Stimulated activated naive CD8-positive, alpha-beta T cell treated with anti-CD3 and anti-CD28 coated beads, Interleukin-15, Interleukin-2, amounts not matched to agents 100 U/mL and 50 U/mL, for 24 hours (primary cell): ENCODE measurements at regions not wholly inside any gene's neighbourhood (a gene's known extent, or its start where the extent isn't known, plus 50 kb on each side); places are given as distances from the start of the nearest gene placed in this dataset.
"Not testable (repeated sequence)": the region's sequence is repeated elsewhere in the genome, so short reads cannot be mapped to it uniquely, and the experiment has no call there.

Experiments
- ATAC-seq: fragments of 150-1000 bp; cut with Tn5 transposase; one replicate; pipeline ENCODE4 v1.10.0; 2021
- DNase-seq: peaks from one replicate; pipeline ENCODE4 v3.0.0; 2021

- ATAC-seq = no peak
- DNase-seq = no peak
Measured at GRCh38 chr2:125711075-125711474, 944.9 kb upstream of the GYPC start.

DNA sequence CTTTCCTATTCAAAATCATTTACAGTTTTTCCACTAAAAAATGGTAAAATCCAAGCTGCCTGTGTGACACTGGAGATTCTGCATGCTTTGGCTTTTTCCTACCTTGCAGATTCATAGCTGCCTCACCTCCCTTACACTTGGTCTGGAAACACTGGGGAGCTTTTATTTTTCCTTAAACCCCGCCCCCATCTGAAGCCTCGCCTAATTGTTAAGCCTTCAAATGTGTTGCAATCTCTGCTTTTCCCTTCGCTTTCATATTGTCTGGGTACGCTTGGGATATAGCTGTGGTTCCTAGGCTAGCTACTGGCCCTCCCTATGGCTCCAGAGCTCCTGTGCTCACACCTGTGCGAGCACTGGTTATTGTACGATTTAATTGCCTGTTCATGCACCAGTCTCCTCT lies 942.4 kb upstream of the GYPC start:
- ATAC-seq (no peak), DNase-seq (no peak)

- ATAC-seq = no peak
Measured at GRCh38 chr2:125721072-125721721, 934.8 kb upstream of the GYPC start.

GRCh38 chr2:125730921-125731320 lies 925.0 kb upstream of the GYPC start:
- no peak for ATAC-seq

More at GRCh38 chr2:125721072-125721721, 934.8 kb upstream of the GYPC start:
- DNase-seq = no peak

DNA sequence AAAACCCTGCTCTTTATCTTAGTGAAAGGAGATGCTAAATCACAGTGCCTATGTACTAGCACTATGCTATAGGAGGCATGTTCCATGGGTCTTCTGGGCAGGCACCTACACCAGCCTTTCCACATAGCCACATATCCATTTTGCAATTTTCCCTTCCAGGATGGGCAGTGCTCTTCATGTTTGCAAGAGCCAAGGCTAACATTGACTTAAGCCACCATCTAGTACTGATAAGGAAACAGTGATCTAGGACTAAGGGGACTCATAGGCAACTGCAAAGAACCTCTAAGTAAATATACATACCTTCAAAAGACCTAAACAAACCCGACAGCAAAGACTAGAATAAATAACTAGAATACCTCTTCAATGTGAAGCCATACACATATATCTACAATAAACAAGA lies 919.7 kb upstream of the GYPC start:
- ATAC-seq (no peak), DNase-seq (no peak)

More at GRCh38 chr2:125730921-125731320, 925.0 kb upstream of the GYPC start:
- no peak for DNase-seq

GRCh38 chr2:125745514-125745913 lies 910.4 kb upstream of the GYPC start:
- no peak for DNase-seq
- no peak for ATAC-seq

GRCh38 chr2:125746321-125747164 lies 909.4 kb upstream of the GYPC start:
- ATAC-seq = no peak
- no peak for DNase-seq

- ATAC-seq = no peak
- no peak for DNase-seq
Measured at GRCh38 chr2:125747165-125747425, 908.9 kb upstream of the GYPC start.

DNA sequence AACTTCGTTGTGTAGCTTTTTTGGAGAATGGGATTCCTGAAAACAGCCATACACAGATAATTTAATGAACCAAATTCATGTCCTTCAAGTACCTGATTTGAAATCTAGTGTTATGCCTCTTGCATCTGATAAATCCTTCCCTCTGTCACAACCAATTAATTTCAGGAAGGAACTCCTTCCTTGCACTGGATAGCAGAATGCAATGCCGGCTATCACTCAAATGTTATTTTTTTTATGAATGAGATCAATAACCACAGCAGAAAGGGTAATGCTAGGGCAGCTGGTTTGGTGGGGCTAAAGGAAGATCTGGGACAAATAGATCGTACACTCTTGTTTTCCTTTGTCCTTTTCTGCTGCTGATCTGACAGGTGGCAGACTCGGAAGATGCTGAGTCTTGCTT lies 899.5 kb upstream of the GYPC start:
- DNase-seq (no peak), ATAC-seq (no peak)

GRCh38 chr2:125796784-125797183 lies 859.2 kb upstream of the GYPC start:
- DNase-seq = no peak
- no peak for ATAC-seq

- ATAC-seq = no peak
- DNase-seq = no peak
Measured at GRCh38 chr2:125797192-125797591, 858.8 kb upstream of the GYPC start.

- ATAC-seq (no peak), DNase-seq (no peak)
Measured at GRCh38 chr2:125822746-125823145, 833.2 kb upstream of the GYPC start.

- ATAC-seq, DNase-seq: not testable (repeated sequence)
Measured at GRCh38 chr2:125825781-125826180, 830.2 kb upstream of the GYPC start.

DNA sequence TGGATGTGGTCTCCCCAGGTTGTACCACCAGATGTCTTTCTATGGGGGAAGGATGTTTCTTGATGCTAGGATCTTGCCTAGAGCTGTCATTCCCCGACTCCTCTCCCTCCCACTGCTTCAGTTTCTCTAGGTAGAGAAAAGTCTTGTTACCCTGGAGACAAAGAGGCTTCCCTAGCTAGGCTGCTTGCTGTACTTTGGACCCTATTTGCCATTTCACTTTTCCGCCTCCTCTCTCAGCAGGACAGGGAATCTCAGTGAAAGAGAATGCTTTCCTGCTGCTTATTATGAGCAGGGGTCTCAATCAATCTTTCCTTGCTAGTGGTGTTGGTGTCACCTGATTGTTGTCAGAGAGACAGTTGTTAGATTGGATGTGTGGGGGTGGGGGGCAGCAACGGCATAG lies 818.8 kb upstream of the GYPC start:
- no peak for DNase-seq
- ATAC-seq = no peak

GRCh38 chr2:125837611-125838010 lies 818.3 kb upstream of the GYPC start:
- ATAC-seq = no peak
- DNase-seq = no peak

- DNase-seq = no peak
- no peak for ATAC-seq
Measured at GRCh38 chr2:125839945-125840344, 816.0 kb upstream of the GYPC start.

DNA sequence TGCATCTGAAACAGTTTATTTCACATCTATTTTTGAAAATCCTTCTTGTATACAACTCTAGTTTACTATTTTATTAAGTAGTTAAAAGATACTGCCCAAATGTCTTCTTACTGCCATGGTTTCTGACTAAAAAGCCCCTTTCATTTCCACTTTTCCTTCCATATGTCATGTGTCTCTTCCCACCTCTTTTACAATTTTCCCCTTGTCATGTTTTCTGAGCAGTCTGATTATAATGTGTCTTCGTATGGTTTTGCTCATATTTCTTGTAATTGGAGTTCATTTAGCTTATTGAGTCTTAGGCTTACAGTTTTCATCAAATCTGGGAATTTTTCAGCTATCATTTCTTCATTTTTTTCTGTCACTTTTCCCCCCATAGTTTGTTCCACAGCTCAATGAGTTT lies 813.9 kb upstream of the GYPC start:
- ATAC-seq (no peak), DNase-seq (no peak)

DNA sequence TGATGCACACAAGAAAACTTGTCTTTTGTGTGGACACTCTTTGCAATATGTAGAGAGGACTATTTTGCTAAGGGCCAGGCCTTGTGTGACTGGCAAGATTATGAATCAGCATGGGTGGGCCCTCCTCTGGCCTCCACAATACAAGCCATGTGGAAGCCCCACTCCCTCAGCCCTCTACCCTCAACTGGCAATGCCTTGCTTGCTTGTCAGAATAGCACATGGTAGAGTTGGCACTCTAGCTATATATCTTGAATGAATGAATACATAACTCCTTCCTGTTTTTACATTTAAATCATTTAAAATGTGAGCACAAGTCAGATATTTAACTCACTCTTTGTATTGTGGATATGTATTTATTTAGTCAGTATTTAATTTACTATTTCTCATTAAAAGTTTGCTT lies 805.4 kb upstream of the GYPC start:
- DNase-seq = no peak
- no peak for ATAC-seq

- ATAC-seq (no peak), DNase-seq (no peak)
Measured at GRCh38 chr2:125852364-125852763, 803.6 kb upstream of the GYPC start.

DNA sequence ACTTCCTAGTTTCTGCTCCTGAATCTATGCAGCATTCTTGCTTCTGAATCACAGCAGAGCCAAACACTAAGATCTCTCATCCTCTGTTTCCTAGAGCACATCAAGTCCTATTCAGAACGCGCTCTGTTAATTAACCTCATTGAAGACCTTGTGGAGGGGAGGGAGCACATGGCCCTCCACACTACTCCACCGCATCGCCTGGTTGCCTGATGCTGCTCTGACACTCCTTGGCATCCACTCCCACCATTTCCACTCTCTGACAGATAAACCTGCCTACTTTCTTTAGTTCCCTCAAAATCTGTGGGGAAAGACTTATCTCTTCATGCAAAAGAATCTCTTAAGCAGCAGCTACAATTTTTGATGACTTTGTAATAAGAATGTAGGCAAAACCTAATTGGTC lies 802.3 kb upstream of the GYPC start:
- ATAC-seq (no peak), DNase-seq (no peak)

- no peak for DNase-seq
- no peak for ATAC-seq
Measured at GRCh38 chr2:125855204-125855603, 800.8 kb upstream of the GYPC start.

GRCh38 chr2:125857971-125858794 lies 797.8 kb upstream of the GYPC start:
- DNase-seq (no peak), ATAC-seq (no peak)

DNA sequence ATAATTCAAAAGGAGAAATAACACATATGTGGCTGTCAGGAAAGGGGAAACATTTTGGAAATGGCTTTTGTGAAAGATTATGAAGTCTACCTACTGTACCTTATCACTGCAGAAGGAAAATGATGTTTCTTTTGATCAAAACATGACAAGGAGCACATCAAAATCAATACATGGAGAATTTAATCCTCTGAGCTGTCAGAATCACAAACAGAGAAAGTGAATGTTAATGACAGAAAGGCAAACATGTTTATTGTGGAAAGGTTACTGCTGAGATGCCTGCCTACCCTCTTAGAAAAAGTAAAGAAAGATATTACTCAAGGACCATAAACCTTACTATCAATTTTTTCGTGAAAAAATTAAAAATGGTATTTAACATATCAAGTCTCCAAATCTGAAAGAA lies 794.5 kb upstream of the GYPC start:
- DNase-seq (no peak), ATAC-seq (no peak)
